Hematopoietic multipotent progenitor cell treated with erythropoietin and hydrocortisone succinate and interleukin-3 and kit ligand, for 8 days (in vitro differentiated cells): ENCODE measurements at regions not wholly inside any gene's neighbourhood (a gene's known extent, or its start where the extent isn't known, plus 50 kb on each side); places are given as distances from the start of the nearest gene placed in this dataset.
A peak's percentile ranks its signal among the peaks of the same experiment; 100 is the strongest.
"Not testable (repeated sequence)": the region's sequence is repeated elsewhere in the genome, so short reads cannot be mapped to it uniquely, and the experiment has no call there.

ENCODE experiments used
- DNase-seq: peaks from one replicate; pipeline ENCODE4 v3.0.0-alpha.2; 2015

DNA sequence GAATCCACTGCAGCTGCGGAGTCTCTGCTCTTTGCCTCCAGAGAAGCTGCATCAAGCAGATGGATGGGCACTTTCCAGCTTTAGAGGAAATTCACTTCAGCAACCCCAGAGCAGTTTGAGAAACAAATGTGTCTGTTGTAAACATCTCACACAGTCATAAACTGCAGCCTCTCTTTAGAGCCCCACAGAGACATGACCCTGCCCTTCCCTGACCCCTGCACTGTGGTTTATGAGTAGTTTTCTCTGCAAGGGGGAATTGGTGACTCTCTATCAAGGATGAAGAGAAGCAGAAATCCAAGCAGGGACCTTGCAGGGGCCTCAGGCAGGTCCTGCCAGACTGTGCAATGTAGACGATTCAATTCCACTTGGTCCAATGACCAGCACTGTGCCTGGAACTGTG is 160.2 kb downstream of the SH2D4B start:
- DNase-seq, result no peak

DNA sequence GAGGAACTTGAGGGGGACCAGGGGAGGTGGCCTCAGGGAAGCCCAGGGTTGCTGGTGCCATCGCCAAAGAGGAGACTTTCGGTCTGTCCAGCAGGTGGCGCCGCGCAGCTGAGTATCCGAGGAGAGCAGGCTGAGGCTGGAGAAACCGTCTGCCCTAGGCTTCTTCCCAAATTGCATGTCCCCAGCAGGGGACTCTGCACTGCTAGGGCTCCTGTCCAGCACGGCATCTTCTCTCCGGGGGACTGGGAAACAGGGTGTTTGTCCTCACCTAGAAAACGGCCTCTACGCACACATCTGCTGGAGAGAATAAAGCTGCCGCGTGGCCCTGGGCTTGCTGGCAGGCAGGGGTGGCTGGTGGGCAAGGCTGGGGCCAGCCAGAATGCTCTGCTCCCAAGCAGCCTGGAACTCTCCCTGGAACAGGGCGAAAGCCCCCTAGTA is 161.9 kb downstream of the SH2D4B start:
- peak; percentile 64 for DNase-seq

DNA sequence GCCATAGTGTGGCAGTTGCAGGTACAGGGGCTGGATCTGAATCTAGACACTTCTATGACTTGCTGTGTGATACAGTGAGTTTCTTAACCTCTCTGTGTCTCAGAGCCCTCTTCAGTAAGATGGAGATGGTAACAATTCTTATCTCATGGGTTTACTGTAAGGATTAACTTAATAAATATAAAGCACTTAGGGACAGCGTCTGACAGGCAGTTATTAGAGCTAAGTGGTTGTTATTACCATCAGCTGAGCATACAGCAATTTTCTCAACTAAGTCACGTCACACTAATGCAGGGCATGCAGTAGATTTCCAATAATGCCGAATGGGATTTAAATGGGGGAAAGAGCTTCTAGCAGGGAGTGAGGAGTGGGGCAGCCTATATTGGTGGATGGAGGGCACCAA is 162.6 kb downstream of the SH2D4B start:
- DNase-seq, result no peak

DNA sequence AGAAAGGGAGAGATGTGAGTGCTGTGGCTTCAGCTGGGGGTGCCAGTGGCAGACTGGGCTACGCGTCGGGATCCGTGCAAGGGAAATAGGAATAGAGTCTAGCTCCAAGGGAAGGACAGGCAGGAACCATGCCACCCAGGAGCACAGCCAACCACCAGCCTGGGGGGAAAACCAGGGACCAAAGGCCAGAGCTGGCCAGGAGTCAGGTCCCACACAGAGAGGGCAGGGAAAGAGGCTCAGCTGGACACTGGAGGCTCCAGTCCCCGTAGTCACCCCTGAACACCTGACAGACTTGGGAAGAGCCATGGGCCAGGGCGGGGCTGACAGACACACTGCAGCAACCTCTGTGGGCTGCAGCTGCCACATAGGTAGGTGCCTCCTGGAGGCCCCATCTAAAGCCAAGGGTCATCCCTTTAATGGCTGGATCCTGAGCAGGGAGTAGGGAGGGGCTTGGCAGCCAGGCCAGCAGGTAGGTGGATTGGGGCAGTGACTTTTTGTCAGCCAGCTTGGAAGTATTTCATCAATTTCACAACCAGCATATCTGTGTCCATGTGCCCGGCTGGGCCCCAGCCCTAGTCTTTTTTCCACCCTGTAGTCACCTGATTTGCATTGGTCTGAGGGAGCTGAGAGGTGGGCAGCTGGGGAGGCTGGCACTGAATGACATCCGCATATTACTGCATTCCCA is 163.2 kb downstream of the SH2D4B start:
- no peak for DNase-seq

DNA sequence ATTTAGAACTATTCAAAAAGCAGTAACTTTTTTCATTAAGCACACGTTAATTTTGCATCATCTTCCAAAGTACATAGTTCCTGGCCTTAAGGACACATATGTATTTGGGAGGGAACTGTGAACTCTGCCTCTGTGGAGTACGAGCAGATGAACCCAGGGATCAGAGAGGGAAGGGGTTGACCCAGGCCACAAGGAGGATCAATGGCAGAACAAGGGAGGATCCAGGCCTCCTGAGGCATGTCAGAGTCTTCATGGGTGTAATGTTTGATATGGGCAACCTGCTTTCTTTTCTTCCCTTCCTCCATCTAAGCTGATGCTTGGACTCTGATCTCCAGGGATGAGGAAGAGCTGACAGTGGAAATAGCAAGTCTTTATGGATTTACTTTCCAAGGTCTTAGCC is 164.0 kb downstream of the SH2D4B start:
- DNase-seq, result no peak

DNA sequence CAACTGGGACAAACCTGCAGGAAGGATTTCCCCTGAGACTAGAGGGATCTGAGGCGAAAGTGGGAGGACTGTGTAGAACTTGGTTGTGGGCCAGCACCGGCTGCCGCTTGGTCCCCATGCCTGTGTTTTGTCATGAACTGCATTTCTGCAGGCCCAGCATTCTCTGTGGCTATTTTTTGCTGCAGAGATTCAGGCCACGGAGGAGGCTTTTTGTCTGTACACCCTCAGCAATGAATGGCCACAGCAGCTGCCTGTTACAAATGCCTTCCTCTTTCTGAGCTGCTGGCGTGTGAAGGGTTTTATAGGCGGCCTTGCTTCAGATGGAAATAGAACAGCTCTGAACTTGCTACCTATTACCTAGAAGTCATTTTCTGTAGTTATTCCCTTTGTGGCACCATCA is 164.4 kb downstream of the SH2D4B start:
- no peak for DNase-seq

DNA sequence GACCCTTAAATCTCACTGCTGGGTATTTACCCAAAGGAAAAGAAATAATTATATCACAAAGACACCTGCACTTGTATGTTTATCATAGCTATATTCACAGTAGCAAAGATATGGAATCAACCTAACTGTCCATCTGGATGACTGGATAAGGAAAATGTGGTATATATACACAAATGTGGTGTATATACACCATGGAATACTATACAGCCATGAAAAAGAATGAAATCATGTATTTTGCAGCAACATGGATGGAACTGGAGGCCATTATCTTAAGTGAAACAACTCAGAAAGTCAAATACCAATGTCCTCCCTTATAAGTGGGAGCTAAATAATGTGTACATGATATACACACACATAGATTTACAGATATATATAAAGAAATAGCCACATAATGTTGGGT is 168.2 kb downstream of the SH2D4B start:
- no peak for DNase-seq

DNA sequence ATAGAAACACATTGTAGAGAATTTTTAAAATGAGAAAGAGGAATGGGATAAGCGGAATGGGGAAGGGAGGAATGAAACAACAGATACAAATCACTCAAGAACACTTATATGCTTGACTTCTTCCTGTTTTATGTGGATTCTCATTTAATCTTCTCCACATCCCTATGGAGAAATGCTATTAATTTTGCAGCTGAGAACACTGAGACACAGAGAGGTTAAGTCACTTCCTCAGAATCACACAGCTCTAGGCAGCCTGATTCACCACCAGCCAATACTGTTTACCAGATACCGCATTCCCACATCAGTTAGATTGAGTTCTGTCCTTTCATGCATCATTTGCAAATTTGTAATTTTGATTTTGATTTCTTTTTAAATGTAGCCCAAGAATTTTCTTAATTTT is 170.5 kb downstream of the SH2D4B start:
- DNase-seq, result no peak

DNA sequence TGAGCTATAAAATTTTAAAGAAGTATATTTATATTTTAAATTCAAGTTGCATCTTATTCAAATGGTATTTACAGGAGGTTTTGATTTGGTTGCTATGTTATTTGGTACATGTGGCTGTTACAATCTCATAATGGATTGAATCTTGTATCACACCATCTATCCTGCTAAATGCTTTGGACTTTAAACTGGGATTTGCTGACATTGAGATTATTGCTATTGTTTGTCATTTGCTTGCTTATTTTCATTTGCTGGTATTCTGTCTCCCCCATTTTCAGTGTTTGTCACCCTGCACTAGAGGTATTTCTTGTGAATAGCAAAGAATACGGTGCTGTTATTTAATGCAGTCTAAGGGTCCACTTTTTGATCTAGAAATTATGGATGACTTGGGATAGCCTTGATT is 171.1 kb downstream of the SH2D4B start:
- no peak for DNase-seq

DNA sequence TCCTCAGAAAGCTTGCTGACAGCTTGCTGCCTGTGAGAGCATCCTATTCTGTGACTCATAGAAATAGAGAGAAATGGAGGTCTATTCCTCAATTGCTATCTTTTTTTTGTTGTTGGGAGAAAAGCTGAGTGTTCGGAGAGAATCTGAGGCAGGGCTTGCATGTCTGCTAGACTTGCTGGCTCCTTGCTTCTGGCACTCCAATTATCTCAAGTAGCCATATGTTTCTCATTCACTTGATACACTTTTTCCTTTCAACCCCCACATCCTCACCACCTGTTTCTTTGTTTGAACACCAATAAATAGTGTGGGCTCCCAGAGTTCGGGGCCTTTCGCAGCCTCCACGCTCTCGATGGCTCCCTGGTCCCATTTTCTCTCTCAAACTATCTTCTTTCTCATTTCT is 172.2 kb downstream of the SH2D4B start:
- no peak for DNase-seq

DNA sequence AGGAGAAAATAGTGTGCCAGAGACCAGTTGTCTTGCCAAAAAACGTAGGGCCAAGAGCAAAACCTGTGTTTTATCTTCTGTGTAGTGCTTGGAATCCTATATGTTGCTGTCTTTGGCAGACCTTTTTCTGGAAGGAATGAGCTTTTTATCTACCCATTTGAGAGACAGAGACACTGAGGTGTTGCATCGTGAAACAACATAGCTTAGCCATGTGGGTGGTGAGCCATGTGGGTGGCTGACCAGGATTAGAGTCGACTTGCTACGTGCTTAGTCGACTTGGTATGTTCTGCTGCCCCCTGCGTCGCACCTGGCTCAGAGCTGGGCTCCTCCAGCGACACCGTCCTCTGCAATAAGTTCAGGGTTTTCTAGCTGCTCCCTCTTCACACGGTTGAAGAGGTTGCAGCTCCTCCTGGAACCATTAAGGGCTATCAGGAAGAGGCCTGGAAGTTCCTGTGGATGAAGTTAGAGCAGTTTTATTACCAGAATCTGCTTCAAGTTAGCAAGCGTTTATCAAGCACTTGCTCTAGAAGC is 175.8 kb downstream of the SH2D4B start:
- no peak for DNase-seq

DNA sequence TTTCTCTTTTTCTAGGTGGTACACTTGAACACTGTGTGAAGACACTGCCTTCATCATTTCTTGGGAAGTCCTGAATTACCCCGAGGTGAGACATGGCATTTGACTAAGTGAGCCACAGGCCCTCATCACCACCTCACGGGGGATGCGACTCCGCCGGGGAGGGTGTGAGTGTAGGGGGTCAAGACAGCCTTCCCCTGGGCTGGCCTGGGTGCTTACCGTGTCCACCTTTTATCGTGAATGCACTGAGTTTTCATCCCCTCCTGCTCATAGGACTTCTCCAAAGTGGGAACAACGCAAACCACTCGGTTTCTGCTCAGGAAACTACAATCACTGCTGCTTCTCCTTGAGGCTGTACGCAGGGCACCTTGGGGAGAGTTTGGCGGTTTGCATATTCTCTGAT is 176.9 kb downstream of the SH2D4B start:
- no peak for DNase-seq

DNA sequence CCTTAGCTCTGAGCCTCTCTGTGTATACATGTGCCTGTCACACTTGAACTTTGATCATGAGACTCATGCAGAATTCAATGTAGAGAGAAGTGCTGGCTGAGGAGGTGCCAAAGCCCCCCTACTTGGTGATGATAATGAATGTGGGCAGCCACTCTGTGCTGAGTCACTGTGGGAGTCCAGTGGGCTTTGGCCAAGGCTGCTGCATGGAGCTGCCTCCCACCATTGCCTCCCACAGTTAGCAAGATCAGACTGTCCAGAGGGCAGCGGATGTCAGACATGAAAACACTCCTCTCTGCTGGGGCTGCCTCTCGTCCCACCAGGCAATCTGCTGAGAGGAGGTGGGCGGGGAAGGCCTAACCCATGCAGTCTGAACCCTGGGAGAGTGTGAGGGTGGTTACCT is 180.3 kb downstream of the SH2D4B start:
- DNase-seq, result no peak

DNA sequence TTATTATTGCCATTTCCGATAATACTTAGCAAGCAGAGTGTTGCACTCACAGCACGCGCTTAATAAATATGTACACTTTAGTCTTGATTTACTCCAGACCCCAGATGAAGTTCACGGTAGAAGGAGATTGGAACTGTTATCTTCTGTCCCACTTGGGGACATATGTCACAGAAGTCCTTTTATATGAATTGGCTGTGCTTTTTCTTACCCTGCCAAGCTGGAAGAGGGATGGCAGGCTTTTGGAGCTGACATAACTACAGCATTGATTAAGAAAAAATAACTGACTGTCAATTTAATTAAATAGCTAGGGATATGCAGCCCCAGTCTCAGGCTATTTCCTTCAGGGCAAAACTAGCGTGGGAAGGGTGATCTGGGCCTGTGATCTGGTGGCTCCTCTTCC is 182.2 kb downstream of the SH2D4B start:
- DNase-seq, result no peak

DNA sequence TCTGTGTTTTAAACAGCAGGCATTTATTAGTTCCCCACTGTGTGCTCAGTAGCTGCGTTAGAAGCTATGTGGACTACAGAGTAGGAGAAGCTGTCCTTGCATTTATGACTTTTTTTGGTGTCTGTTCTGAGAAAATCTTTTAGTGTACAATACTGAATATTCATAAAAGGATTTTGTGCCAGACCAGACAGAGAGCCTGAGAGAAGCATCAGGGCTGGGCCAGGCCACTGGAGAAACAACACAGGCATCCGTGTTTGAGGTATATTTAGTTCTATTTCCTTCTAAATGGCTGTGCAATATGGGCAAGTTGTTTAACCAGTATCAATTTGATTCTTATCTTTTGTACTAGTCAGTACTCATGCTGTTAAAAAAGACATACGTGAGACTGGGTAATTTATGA is 182.8 kb downstream of the SH2D4B start:
- no peak for DNase-seq

DNA sequence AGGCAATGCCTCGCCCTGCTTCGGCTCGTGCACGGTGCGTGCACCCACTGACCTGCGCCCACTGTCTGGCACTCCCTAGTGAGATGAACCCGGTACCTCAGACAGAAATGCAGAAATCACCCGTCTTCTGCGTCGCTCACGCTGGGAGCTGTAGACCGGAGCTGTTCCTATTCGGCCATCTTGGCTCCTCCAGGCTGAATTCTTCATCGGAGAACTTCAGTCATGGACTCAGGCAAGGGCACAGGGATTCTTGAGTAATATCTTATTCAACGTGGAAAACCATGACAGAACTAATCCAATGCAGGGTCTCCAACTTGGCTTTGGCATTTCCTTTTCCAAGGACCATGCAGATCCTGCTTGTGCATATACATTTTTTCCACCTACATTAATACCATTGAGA is 190.7 kb downstream of the SH2D4B start:
- DNase-seq, result not testable (repeated sequence)

DNA sequence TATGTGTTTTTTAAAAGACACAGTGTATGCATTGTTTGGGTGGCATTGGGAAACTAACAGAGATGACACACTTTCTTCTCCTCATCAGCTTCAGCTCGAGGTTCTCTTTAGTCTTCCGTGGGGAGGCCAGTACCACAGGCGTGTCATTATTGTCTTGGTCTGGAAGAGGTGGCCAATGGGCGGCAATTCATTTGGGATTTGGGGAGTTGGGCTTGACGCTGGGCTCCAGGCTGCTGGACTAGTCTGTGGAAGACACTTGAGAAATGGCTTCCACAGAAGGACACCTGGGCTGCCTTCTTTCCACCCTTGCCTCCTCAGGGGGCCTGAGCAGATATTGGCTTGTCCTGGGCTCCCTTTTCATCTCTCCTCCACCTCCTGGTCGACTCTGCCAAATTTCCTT is 192.2 kb downstream of the SH2D4B start:
- no peak for DNase-seq

DNA sequence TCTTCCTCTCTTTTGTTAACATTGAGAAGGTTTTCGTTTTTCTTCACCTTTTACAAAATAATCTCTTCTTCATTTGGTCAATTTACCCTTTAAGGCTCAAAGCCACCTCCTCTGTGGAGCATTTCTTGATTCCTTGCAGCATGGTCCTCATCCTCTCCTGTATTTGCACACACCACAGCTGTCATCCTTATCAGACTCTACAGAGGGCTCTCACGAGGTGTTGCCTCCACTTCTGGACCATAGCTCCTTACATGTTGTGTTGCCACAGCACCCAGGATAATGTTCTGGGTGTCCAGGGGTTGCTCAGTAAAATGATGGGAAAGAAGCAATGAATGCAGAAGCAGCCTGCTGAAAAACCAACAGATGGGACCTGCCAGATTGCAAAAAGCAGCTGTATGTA is 192.8 kb downstream of the SH2D4B start:
- no peak for DNase-seq

DNA sequence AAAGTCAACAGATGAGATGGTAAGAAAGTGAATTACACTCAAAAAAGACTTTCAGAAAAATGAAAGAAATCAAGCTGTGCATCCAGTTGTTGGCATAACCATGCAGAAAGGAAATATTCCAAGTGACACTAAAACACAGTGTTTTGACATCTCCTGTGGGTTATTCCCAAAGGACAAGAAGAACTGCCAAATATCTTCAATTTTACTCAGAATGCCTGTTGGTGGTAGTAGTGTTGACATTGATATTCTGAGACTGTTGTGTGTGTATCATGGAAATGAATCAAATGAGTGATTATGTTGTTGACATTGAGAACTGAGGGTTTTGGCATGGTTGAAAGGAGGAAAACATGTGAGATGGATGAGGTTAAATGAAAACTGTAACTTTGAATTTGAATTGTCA is 196.9 kb downstream of the SH2D4B start:
- DNase-seq, result no peak

DNA sequence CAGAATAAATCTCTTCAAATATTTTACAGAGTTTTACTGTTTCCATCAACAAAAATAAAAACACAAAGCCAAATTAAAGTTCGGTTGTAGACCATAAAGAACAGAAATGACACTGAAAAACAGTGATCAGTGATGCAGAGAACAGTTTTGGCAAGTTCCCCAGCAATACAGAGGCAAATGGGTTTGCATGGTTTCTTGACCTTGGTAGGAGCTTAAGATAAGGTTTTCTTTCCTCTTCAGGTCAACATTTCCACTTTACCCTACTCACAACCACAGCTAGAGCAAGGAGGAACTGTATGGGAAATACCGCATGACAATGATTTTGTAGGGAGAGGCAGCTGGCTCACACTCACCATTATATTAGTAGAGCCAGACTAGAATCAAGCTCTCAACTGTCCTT is 199.5 kb downstream of the SH2D4B start:
- DNase-seq, result no peak

DNA sequence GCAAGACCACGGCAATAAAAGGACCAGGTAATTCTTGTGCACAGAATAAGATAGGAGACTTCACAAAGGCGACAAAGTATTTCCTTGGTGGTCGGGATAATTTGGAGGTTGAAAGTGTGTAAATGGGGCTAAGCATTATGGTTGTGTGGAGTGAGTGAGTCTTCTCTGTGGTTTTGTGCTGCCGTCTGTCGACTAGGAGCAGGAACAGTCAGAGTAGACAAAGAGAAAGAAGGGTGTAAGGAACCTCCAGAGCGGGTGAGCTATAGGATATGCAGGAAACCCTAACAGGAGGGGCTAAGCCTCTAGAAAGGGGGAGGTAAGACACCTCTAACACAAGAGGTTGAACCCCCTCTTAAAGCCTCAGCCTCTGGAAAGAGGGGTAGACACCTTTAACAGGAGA is 201.6 kb downstream of the SH2D4B start:
- DNase-seq, result no peak

DNA sequence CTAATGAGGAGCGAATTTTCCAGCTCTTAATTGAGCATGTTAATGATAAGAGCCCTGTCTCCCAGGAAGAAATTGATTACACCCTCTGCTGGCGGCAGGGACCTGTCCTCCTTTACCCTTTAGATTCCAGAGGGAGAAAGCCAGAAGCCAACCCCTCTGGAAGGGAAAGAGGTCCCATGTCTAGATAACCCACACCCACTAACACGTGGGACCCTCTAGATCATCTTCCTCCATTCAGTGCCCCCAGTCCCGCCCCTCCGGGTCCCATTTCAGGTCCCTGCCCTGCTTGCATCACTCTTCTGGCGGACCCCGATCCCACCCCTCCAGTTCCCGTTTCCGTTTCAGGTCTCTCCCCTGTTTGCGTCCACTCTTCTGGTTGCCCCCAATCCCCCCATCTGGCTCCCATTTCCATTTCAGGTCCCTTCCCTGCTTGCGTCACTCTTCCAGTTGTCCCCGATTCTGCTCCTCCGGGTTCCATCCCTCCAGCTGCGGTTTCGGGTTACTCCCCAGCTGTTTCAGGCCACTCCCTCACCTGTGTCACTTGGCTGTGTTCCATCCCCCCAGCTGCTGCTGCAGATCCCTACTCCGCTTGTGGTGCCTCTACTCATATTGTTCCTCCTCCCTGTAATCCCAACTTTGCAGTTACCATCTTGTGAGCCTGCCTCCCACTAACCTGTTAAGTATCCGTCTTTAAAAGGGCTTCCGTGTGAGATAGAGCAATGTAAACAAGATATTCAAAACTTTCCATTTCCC is 202.4 kb downstream of the SH2D4B start:
- no peak for DNase-seq

DNA sequence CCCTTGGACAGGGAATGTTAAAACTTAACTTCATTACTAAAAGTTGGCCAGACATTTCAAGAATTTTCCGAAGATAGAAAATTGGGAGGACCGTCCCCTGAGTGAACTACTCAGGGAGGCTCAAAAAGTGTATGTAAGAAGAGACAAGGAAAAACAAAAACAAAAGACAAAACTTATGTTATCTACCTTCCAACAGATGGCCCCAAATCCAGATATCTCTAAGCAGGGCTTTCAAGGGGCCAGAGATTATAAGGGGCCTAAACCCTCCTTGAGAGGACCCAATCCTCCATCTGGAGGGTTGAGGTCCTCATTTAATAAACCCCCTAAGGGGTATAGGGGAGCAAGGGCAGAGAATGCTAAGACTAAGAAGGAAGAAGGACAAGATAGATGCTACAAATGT is 203.6 kb downstream of the SH2D4B start:
- no peak for DNase-seq

DNA sequence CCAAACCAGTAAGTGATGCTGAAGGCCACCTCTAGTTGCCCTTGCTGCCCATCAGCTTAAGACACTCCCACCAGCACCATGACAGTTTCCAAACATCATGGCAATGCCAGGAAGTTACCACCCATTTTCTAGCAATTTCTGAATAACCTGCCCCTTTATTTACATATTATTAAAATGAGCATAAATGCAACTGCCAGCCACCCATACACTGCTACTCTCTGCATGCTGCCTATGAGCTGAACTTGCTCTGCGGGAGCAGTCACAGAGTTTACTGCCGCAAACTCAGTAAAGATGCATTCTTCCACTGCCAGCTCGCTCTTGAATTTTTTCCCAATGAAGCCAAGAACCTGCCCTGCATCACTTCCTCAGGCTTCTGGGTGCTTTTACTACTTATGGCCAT is 212.6 kb downstream of the SH2D4B start:
- DNase-seq, result no peak

DNA sequence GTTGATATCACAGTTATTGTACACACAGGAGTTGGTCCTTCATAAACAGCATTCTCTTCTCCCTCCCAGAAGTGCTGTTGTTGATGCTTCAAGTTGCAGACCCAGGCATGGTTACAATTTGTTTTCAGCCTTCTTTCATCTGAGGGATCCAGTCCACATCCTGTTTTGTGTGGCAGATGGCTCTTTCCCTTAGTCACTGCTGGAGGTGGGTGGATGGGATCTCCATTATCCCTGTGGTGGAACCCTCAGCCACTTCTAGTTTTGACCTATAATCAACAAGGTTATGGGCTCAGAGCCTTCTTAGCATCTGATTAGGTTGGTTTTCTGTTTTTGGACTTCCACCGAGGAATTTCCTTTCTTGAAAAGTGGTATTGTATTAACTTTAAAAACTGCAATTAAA is 214.2 kb downstream of the SH2D4B start:
- DNase-seq, result no peak
